Testis (tissue), 2 donors: ENCODE measurements at regions not wholly inside any gene's neighbourhood (a gene's known extent, or its start where the extent isn't known, plus 50 kb on each side); places are given as distances from the start of the nearest gene placed in this dataset.

Experiments used
- DNase-seq: peaks from one replicate; pipeline ENCODE4 v3.0.0-alpha.2; 2019
- H3K27ac ChIP-seq, 2 donors: fragments of 200-600 bp; sonication (generic); one replicate each; pipeline ENCODE4 v1.5.1; 2019
- H3K27me3 ChIP-seq: fragments of 200-600 bp; sonication (generic); one replicate; pipeline ENCODE4 v1.5.1; 2019
- H3K36me3 ChIP-seq: fragments of 200-600 bp; sonication (generic); one replicate; pipeline ENCODE4 v1.5.1; 2017; ENCODE audit warnings: low read depth; ENCODE audit errors: missing control alignments
- H3K4me1 ChIP-seq: fragments of 200-600 bp; sonication (generic); one replicate; pipeline ENCODE4 v1.5.1; 2019
- H3K4me3 ChIP-seq, 2 donors: fragments of 200-600 bp; sonication (generic); one replicate each; pipeline ENCODE4 v1.5.1; 2017 to 2019
- H3K9me3 ChIP-seq: fragments of 200-600 bp; sonication (generic); one replicate; pipeline ENCODE4 v1.5.1; 2017
- CTCF ChIP-seq, 3 experiments: fragments of 450-650 bp in 2 of 3; fragments of 200-600 bp in 1 of 3; sonication (generic) in 1 of 3; IDR thresholded peaks; one replicate each; pipeline ENCODE4 v1.5.1; 2016 to 2019; ENCODE audit warnings: antibody characterized with exemption in 3 of 3, mild to moderate bottlenecking in 2 of 3, moderate library complexity in 1 of 3
- POLR2A ChIP-seq: fragments of 450-650 bp; IDR thresholded peaks from one replicate; pipeline ENCODE4 v1.6.1; 2017; ENCODE audit warnings: antibody characterized with exemption, mild to moderate bottlenecking, moderate library complexity
- WGBS, 2 donors: methylation state at CpG; one replicate each; pipeline ENCODE4 v1.1.5; 2018; 5-methylcytosine and 5-hydroxymethylcytosine counted together
- intact Hi-C: fragments of 100-400 bp; cut with DNase I; formaldehyde crosslinking; loops from one replicate; pipeline ENCODE4 v1.15.1; 2023; ENCODE audit warnings: low total_unique reads

- H3K27me3 ChIP-seq = no peaks in the 10 kb centered on the region
- WGBS, 2 donors = 82 to 88% methylated on average over 5 of the region's 5 CpGs
- no peaks in the 10 kb centered on the region for H3K4me1 ChIP-seq
- no peak overlapping the region for H3K27ac ChIP-seq
- H3K36me3 ChIP-seq = no peaks in the 10 kb centered on the region
- H3K4me3 ChIP-seq = no peak overlapping the region
- no peaks in the 10 kb centered on the region for H3K9me3 ChIP-seq
- intact Hi-C loops = no loop called here
- no peak for DNase-seq
- TF ChIP-seq POLR2A = no peak
Measured at GRCh38 chr11:96643173-96643572, 253.4 kb downstream of the JRKL start.

GRCh38 chr11:96647621-96648020 lies 257.8 kb downstream of the JRKL start:
- H3K27me3 ChIP-seq = no peaks in the 10 kb centered on the region
- no peaks in the 10 kb centered on the region for H3K36me3 ChIP-seq
- no peaks in the 10 kb centered on the region for H3K9me3 ChIP-seq
- H3K27ac ChIP-seq = no peak overlapping the region
- 72 to 84% methylated on average over 5 of the region's 5 CpGs for WGBS, 2 donors
- no peak for DNase-seq
- TF ChIP-seq POLR2A (no peak), CTCF (IDR thresholded peaks at IDR 0.05) (no peak)
- intact Hi-C loops = no loop called here
- no peaks in the 10 kb centered on the region for H3K4me1 ChIP-seq
- no peak overlapping the region for H3K4me3 ChIP-seq

- H3K9me3 ChIP-seq = no peaks in the 10 kb centered on the region
- no peak for TF ChIP-seq CTCF (IDR thresholded peaks at IDR 0.05)
- no peak for TF ChIP-seq POLR2A
- no peak overlapping the region for H3K4me3 ChIP-seq
- H3K36me3 ChIP-seq = no peaks in the 10 kb centered on the region
- intact Hi-C loops = no loop called here
- no peak overlapping the region for H3K27ac ChIP-seq
- no peaks in the 10 kb centered on the region for H3K27me3 ChIP-seq
- H3K4me1 ChIP-seq = no peaks in the 10 kb centered on the region
- peak; percentile 54 for DNase-seq
- WGBS, 2 donors = 70 to 78% methylated on average over 2 of the region's 2 CpGs
Measured at GRCh38 chr11:96648991-96649390, 259.2 kb downstream of the JRKL start.

- H3K27ac ChIP-seq = no peak overlapping the region
- no peaks in the 10 kb centered on the region for H3K36me3 ChIP-seq
- no peaks in the 10 kb centered on the region for H3K9me3 ChIP-seq
- intact Hi-C loops = no loop called here
- H3K27me3 ChIP-seq = no peaks in the 10 kb centered on the region
- TF ChIP-seq POLR2A (no peak), CTCF (IDR thresholded peaks at IDR 0.05) (no peak)
- no peak for DNase-seq
- H3K4me3 ChIP-seq = no peak overlapping the region
- WGBS, 2 donors = 91 to 94% methylated on average over 2 of the region's 2 CpGs
- no peaks in the 10 kb centered on the region for H3K4me1 ChIP-seq
Measured at GRCh38 chr11:96652516-96652915, 262.7 kb downstream of the JRKL start.

GRCh38 chr11:96655474-96655873 lies 265.7 kb downstream of the JRKL start:
- Histone ChIP-seq H3K4me1 (no peaks in the 10 kb centered on the region), H3K36me3 (no peaks in the 10 kb centered on the region), H3K9me3 (no peaks in the 10 kb centered on the region), H3K4me3 (no peak overlapping the region), H3K27ac (no peak overlapping the region), H3K27me3 (no peaks in the 10 kb centered on the region)
- TF ChIP-seq CTCF (IDR thresholded peaks at IDR 0.05) (no peak), POLR2A (no peak)
- WGBS, 2 donors = 86 to 94% methylated on average over 2 of the region's 2 CpGs
- DNase-seq = no peak
- intact Hi-C loops = no loop called here
